Activated CD4-positive, alpha-beta T cell treated with anti-CD3 and anti-CD28 coated beads, Interleukin-2, Interleukin-6, amounts not matched to agents 100 ng/mL and 50 ng/mL, durations not matched to agents 16 hours and 8 hours (primary cell): ENCODE measurements at regions not wholly inside any gene's neighbourhood (a gene's known extent, or its start where the extent isn't known, plus 50 kb on each side); places are given as distances from the start of the nearest gene placed in this dataset.

Experiments
- DNase-seq: peaks from one replicate; pipeline ENCODE4 v3.0.0-alpha.2; 2020

DNA sequence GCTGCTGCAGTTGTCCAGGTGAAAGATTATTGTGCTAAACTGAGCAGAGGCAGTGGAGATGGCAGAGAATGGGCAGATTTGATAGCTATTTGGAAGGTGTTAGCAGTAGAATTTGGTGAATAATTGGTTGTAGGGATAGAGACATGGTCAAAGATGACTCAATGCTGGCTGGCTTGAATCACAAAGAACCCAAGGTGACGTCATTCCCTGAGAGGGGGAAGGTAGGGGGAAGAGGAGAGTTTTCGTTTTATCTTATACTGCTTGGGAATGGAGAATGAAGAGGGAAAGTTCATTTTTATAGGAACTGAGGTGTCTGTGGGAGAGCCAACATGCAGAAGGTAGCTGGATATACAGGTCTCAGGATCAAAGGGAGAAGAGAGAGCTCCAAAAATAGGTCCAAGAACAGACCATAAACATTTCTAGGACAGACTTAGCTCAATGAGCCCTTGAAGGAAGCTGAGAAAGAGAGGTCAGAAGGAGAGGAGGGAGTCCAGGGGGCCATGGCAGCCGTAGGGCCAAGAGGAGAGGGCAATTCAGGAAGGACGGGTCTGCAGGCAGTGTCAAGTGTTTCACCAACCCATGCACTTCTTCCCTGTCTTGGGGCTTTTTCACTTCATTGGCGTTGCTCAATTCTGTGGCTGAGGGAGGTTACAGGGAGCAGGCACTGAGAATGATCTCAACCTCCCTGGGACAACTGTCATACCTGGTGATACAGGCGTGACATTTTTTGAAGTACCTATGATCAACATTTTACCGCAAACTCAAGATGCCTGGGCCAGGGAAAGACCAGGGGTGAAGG lies 281.3 kb downstream of the TDRD15 start:
- DNase-seq = no peak

DNA sequence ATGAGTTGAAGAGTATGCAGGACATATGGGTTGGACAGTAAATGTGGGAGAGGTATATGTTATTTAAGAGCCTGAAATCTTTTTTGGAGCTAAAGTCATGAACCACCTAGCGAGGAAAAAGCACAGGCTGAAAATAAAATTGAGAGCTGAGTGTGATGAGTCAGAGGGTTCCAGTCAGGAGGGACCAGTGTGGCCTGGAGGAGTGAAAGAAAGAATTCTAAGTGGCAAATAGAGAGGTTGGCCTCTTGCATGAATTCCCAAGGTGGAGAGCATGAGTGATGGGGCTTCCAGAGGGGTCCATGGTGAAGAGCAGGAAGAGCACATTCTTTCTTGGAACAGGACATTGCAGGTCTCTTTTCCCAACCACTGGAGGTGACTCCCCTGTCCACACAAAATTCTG lies 282.6 kb downstream of the TDRD15 start:
- DNase-seq = no peak

DNA sequence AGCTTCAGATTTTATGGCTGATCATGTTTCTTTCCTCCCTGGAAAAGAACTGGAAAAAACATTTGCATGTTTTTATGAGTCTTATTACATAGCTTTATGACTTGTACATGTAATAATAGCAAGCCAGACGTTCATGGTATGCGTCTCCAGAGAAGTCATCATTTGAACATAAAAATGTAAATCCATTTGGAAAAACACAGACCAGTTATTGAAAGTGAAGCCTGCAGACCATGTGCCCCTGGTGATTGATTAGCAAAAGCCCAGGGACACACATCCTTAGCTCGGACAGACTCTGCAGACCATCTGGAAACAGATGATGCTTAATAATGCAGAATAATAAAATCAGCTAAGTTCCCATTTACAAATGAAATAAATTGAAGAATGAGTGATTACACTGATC lies 283.1 kb downstream of the TDRD15 start:
- DNase-seq = no peak

DNA sequence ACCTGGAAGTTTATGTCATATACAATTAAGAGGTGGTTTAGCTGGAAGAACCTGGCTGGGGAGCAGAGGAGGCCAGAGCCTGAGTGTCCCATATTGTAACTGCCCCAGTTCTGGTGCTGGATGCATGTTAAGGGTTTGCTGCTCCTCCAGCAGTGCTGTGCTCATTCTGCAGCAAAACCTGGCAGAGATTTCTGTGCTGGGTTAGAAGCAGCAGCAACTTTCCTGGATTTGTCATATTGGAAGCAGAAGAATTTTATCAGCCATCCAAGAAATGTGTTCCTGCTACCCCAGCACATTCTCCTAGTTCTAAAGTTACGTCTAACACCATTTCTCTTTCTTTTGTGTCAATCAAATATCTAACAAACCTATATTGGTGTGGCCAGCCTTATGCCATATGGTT lies 284.1 kb downstream of the TDRD15 start:
- DNase-seq = no peak

DNA sequence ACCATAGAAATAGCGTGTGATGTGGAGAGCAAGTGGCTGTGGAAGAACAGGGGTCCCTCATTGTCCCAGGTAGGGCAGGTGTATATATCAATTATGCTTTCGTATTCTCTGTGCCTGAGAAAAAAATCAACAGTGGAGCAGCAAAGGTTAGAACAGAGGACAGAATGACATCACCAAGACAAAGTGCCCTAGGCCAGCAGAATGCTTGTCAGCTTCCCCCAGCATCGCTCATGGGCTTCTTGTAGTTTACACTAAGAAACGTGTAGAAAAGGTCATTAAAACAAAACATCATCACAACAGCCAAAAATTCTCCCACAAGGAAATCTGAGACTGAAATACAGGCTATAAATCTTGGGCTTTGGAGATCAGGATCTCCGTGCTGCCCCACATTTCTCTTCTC lies 288.0 kb downstream of the TDRD15 start:
- no peak for DNase-seq

DNA sequence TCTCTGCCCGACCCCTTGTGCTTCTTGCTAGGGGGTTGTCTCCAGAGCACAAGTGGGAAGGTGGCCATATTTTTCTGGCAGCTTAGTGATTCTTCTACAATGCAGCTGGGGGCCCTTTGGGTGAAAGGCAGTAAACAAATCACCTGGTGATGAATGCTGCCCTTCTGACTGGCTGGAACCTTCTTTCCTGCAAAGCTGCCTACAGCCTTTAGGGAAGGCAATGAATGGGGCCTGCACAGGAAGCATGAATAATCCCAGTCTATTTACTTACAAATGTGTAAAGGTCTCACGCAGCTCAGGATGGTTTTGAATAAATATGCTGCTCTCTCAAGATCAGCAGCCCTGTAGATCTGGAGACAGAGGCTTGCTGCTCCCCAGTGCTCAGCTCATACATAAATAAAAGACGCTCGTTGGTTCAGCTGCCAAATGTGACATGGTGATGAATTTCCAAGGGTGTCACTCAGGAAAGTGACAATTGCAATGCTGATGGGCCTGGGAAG lies 289.2 kb downstream of the TDRD15 start:
- no peak for DNase-seq

DNA sequence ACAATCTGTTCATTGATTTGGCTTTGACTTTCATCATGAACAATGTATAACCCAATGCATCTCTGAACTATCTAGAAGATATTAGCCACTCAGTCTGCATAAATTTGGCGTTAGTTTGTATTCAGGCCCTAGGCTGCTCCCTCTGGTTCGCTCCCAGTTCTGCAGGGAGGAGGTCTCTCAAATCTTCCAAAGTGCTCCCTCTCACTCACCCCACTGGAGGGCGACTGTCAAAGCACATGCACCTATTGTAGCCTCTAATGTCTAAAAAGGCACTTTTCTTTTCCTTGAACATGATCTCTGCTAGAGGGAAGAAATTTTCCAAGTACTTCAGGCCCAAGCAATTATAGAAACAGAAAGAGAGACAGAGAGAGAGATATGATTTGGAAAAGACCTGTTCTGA lies 291.5 kb downstream of the TDRD15 start:
- DNase-seq = no peak

DNA sequence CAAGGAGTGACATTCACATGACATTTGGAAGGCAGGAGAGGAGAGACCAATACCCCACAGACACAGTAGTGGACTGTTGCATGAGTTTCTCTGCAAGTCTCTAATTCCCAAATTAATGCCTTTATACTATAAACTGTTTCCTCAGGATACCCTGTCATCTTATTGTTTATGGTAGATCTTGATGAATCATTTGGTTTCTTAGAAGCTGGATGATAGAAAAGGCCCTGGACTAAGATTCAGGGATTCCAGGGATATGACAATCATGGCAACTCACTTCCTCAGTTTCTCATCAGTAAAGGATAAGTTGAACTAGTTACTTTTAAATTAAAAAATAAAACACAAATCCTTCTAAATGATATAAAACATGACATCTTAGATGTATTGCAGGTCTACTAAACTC lies 292.5 kb downstream of the TDRD15 start:
- DNase-seq = no peak

DNA sequence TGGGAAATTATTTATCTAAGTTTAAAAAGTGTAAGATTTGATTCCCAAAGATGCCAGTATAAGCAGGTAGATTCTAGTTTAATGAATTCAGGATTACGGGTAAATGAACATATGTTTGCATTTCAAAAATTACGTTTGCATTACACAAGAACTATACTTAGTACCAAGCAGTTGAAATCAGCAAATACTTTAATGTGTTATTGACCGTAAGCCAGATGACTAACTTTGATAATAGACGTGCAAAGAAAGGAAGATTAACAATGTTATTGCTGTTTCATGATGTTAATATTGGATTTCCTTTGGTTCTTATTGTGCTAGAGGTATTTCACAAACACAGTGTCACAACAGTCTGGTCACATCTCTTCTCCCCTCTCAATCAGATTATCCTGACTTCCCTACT lies 294.7 kb downstream of the TDRD15 start:
- DNase-seq = no peak

DNA sequence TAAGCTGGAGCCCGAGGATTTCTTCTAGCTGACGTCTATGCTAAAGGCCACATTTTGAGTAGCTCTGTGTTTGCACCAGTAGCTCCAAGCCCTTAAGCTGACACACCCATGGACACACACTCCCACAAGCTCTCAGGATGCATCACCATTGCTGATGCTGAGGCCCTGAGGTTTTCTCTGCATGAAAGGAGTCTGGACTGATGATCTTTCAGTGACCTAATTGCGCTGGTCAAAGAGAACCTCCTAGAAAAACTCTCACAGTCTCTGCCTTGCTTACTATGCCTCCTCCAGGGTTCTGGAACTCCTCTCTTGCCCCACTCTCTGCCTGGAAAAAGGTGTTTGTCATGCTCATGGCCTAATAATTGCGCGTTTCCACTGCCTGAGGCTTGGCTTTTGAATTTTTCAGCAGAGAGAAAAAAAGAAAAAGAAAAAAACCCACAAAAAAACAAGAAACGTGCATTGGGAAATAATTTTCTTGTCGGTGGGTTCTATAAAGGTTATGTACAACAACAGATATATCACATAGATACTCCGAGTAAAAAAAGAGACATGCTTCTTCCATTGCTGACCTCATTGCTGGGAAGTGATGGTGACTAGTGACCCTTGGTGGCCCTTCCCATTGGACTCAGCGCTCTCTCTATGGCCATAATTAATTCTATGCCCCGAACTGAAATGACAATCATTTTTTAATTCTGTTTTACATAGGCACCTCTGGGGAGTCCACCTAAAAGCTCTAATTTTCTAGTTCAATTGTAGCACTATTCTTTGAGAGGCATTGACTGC lies 297.0 kb downstream of the TDRD15 start:
- no peak for DNase-seq

DNA sequence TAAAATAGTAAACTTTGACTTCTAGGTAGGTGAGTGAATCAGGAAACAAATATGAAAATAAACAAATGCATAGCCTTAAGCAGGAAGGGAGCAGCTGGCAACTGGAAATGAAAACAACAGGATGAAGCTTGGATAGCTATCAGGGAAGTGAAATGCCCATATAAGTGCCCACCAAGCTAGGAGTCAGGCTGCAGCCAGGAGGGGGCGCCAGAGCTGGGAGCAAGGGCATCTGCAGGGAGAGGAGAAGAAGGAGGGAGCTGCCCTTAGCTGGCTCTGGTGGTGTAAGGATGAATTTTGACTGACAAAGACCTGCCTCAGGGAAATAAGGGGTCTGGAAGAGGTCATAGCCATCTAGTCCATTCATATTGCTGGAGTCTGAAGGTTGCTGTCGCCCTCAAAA lies 298.3 kb downstream of the TDRD15 start:
- peak; percentile 30 for DNase-seq

DNA sequence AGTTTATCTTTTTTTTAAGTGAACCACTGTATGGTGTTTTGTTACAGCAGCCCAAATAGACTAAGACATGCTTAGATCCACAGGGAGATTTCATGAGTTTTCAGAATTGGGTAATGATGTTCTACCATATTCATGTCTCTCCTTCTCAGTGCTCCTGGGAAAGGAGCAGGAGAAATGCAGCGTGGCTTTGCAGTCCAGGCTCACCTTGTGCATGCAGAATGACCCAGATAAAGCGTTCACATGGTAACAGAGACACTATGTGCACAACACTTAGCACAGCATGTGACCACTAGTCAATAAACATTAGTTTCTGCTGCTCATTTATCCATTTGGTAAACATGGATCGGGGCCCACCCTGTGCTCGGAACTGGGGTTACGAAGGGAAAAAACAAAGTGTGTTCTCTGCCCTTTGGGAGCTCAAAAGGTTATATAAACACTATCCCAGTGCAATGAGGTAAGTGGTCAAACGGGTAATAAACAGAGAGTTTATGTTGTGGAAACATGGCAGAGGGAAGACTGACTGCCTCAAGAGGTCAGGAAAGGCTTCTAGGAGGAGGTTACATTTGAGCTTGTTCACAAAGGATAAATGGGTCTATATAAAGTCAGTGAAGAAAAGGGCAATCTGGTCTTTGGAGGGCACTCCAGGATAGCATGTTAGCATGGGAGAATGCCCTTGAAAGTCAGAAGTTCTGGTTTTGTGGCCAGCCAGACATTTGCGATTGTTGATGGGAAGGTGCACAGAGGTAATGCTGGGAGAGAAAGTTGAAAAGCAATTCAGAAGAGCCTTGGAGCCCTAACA lies 299.2 kb downstream of the TDRD15 start:
- no peak for DNase-seq

DNA sequence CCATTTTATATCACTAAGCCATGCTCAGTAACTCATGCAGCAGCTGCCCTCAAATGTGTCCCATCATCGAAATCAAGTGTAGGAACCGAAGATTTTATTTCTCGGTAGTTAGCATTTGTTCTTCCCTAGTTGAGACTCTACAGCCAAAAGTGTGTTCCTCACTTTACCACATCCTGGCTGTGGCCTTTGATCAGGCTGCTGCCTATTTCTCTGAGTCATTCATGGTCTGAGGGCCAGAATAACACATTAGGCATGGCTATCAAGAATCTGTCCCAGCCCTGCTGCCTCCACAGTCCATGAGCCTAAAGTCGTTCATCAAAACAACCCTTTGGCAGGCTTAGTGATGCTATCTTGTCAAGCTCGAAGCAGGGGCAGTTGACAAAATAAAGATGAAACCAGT lies 300.1 kb downstream of the TDRD15 start:
- DNase-seq = no peak

DNA sequence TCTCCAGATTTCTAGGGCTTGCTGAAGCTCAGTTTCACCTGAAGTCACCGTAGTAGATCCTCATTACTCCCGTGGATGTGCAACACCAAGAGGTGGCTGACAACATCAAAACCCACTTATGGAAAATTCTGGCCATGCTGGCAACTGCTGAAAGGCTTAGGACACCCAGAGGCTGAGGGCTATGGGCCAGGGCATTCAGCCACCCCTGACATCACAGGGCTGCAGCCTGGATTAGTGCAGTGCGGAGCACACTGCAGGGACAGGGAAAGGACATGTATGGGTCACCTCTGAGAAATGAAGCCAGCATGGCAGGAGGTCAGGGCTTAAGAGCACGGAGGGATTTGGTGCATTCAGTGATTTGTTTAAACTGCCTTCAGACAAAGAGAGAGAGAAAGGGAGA lies 300.6 kb downstream of the TDRD15 start:
- no peak for DNase-seq

DNA sequence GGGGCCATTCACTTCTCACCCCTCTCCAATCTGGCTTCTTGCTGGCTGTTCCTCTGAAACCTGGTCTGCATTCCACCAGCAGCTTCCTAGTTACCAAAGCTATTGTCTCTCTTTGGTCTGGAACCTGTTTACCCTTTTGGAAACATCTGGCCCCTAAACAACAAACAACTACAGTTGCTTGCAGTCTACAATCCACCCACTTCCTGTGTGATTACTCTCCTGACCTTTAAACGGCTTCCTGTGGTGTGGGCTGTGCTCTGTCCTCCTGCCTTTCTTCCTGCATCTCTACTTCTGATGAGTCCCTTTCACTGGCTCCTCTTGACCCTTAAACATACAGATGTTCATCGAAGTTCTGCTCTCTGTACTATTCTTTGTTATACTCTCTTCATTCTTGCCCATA lies 303.8 kb downstream of the TDRD15 start:
- no peak for DNase-seq

DNA sequence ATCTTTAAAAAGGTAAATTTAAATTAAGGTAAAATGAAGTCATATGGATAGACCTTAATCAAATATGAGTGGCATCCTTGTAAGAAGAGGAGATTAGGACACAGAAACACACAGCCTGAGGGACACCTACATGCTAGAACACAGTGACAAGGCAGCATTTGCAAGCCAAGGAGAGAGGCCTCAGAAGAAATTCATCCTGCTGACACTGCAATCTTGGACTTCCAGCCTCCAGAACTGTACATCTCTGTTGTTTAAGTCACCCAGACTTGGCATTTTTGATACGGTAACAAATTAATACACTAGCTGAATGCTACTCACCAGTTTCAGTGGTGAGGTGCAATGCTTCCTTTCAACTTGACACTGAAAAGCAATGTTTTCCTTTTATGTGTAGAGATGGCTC lies 305.0 kb downstream of the TDRD15 start:
- DNase-seq = no peak

DNA sequence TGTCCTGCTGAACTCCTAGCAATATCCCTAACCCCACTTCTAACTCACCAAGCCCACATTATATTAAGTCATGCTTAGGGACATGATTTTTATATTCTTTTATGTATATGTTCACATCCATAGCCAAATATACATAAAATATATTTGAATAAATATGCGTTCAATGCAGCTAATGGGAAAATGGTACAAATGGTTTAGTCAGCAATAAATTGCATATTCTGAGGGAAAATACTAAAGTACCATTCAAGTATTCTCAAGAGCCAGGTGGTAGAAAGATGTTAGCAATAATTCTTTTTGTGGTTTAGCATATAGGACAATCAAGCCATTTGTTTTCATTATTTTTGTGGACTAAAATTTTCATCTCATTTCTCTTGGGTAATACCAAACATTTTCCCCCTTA lies 306.0 kb downstream of the TDRD15 start:
- DNase-seq = no peak

DNA sequence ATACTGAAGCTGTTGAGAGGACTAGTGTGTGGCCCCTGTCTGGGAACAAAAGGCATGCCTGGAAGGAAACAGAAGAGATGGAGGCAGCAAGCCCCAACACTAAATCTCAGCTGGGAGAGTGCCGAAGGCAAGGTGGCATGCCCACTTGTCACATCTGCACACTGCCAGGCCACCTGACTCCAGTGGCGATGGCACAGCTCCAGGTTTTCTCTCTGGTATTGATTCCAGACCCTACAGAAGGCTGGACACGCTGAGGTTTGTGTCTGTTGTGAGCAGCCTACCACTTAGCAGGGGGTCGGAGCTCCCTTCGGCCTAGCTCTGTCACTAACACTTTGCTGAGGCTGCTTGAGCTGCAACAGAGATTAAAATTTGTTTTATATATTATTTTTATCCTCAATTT lies 307.3 kb downstream of the TDRD15 start:
- DNase-seq = no peak

DNA sequence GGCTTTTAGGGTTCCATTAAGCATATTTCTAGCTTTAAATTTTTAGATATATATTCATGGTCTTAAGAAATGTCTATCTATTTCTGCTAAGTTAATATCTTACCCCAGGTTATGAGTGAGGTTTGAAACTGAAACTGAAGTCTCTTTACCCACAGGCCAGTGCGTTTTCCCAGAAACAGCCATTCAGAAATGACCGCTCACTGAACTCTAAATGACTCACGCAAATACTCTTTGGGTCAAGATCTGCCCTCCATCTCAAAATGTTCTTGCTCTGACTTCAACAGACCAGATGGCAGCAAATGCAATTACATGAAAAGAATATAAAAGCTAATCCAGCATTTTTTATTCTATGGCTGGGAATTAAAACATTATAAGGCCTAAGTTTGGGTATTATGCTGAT lies 315.2 kb downstream of the TDRD15 start:
- DNase-seq = no peak

DNA sequence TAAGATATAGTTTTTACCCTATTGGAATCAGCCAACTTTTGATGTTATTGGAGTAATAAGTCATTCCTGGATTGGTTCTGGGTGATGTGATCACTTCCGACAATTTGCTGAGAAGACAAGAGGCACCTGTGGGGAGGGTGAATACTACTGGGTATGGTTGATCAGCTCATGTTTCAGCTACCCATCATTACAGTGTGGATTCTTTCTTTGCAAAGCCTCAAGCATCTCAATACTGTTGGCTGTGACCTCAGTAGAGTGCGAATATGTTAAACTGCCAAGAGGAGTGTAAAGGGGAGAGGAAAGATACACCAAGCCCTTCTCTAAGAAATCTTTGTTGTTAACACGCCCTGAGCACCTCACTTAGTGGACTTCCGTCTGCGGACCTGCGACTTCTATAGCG lies 317.7 kb downstream of the TDRD15 start:
- DNase-seq = no peak

DNA sequence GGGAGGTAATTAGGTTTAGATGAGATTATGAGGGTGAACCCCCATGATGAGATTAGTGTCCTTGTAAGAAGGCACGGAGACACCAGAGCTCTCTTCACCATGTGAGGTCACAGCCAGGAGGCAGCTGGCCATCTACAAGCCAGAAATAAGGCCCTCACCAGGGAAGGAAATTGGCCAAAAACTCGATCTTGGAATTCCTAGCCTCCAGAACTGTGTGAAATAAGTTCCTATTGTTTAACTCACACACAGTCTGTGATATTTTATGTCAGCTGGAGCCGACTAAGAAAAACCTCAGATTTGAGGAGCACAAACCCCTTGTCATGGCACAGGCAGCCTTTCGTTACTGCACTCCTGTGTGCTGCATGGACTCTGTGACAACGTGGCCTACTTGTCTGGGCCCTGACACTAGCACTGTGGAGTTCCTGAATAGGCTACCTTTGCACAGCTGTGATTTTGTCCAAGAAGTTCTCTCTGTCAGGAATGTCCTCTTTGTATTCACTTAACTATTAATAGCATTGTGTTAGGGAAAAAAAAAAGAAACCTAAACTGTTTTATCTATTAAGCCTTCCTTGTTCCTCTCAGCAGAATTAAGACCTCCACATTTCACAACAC lies 319.8 kb downstream of the TDRD15 start:
- no peak for DNase-seq

DNA sequence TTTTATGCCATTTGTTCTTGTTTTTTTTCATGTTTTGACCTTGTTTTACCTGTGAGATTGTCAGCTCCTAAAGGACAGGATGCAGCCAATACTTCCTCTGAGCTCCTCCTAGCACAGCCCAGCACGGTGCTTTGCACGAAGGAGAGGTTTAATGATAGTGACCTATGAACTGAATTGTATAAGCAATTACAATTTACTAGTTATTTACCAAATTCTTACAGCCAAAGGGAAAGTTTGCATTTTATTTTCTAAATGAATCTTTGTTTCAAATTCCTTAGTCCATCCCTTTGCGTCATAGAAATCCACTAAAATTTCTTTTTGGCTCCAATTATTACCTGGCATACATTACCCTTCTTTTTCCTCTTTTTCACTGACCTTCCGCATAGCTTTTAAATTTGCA lies 326.1 kb downstream of the TDRD15 start:
- DNase-seq = no peak

DNA sequence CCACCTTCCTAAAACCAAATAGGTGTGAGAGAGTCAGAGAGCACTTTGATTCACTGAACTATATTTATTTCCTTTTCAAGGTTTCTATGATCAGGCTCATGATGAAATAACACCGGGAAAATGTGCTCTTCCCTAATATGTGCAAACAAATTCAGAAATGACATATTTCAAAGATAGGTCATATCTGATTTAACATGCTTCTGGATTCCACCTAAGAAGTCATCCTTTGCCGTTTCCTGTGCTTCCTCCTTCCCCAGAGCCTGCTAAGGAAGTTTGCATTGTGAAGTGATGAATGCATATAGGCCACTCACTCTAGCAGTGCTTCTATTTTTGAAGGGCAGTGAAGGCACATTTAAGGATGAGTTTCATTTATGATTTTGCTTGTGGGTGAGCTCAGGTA lies 327.6 kb downstream of the TDRD15 start:
- DNase-seq = no peak
